PC-9 (cell line): ENCODE measurements at regions not wholly inside any gene's neighbourhood (a gene's known extent, or its start where the extent isn't known, plus 50 kb on each side); places are given as distances from the start of the nearest gene placed in this dataset.

Experiments used
- EZH2 ChIP-seq: fragments of 200-600 bp; sonication (generic); IDR thresholded peaks from 2 replicates; pipeline ENCODE4 v1.8.0; 2017; ENCODE audit warnings: antibody characterized with exemption, low read depth
- TF ChIP-seq, protein P1 (sequence below): fragments of 200-600 bp; sonication (generic); conservative IDR thresholded peaks from 2 replicates; pipeline ENCODE4 v1.6.1; 2017; ENCODE audit warnings: mixed run types, antibody characterized with exemption, mild to moderate bottlenecking, moderate library complexity

GRCh38 chr7:109331423-109331822 lies 761.7 kb downstream of the DNAJB9 start:
- TF ChIP-seq, protein P1, sequence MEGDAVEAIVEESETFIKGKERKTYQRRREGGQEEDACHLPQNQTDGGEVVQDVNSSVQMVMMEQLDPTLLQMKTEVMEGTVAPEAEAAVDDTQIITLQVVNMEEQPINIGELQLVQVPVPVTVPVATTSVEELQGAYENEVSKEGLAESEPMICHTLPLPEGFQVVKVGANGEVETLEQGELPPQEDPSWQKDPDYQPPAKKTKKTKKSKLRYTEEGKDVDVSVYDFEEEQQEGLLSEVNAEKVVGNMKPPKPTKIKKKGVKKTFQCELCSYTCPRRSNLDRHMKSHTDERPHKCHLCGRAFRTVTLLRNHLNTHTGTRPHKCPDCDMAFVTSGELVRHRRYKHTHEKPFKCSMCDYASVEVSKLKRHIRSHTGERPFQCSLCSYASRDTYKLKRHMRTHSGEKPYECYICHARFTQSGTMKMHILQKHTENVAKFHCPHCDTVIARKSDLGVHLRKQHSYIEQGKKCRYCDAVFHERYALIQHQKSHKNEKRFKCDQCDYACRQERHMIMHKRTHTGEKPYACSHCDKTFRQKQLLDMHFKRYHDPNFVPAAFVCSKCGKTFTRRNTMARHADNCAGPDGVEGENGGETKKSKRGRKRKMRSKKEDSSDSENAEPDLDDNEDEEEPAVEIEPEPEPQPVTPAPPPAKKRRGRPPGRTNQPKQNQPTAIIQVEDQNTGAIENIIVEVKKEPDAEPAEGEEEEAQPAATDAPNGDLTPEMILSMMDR, result no peak
- no peak for TF ChIP-seq EZH2
